DMS153 (cell line): ENCODE measurements at regions not wholly inside any gene's neighbourhood (a gene's known extent, or its start where the extent isn't known, plus 50 kb on each side); places are given as distances from the start of the nearest gene placed in this dataset.

Experiments
- DNase-seq: peaks from one replicate; lab custom pipeline; 2025; lab: John Stamatoyannopoulos, UW

DNA sequence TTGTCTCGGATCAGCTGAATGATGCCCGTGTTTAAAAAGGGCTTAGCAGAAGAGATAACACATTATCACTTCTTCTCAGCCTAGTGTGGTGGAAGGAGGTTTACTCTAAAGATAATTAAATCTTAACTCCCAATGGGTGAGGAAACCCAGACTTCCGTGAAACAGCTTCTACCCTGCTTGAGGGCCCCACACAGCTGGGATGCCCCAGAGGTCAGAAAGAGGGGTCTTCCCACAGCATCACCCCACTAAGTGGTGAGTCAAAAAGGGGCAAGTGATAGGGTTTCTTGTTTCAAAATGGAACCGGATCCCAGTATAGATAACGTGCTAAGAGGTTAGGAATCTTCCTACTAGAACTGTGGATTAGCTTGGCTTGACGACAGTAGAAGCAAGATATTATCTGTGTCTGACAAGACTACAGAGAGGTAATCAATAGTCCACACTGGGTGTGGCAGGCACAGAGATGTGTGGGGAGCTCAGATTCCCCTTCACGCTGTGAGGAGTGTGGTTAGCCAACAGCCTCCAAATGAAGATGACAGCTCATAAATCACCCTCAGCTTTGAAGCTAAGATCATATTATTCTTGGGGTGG, 129.6 kb upstream of the COPS8 start:
- no peak for DNase-seq

DNA sequence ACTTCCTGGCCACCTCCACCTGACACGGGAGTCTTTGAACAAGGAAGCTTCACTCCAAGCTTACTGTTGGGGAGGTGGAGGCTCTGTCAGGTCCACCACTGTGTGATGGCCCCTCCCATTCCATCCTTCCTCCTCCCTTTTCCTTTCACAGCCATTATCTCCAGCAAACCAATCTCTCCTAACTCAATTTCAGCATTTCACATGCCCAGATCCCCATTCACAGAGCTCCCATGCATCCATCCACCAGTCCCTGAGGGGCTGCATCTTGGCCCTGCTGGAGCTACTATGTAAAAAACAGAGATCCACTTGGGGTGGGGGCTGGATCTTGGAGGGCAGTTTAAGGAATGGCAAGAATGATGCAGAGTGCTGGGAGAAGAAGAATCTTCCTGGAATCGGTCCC, 129.0 kb upstream of the COPS8 start:
- no peak for DNase-seq

DNA sequence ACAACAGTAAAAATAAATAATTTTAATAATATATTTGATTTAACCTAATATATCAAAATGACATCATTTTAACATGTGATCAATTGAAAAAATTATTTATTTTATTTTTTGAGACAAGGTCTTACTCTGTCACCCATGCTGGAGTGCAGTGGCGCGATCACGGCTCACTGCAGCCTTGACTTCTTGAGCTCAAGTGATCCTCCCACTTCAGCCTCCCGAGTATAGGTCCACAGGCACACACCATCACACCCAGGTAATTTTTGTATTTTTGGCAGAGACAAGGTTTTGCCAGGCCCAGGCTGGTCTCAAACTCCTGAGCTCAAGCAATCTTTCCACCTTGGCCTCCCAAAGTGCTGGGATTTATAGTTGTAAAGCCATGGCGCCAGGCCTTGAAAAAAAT, 126.7 kb upstream of the COPS8 start:
- DNase-seq: no peak

DNA sequence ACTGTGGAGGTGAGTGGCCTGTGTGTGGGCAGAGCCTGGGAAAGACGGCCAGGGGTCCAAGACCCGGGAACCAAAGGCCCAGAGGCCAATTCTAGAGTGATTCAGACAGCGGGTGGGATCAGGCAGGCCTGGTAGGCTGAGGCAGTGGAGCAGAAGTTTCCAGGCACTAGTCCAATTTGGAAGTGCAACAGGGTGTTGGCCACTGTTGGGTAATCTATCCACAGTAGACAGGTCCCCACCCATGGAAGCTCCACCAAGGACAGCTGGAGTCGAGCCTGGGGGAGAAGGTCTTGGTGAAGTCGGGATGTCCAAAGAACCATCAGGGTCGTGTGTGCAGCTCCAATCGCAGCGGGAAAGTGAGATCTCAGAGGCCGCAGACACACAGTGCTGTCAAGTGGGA, 125.8 kb upstream of the COPS8 start:
- no peak for DNase-seq

DNA sequence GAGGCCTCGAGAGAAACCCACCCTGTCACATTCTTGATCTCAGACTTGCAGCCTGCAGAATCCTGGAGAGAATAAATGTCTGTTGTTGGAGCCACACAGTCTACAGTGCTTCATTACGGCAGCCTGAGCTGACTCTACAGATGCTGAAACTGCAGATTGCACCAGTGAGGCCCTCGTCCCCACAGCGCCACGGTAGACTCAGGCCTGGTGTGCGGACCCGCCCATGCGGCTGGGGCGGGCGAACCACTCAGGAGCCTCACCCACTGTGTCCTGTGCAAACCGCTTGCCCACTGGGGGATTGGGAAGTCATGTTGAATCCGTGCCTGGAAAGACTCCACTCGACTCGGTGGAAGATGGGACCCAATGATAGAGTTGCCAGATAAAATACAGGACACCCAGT, 125.2 kb upstream of the COPS8 start:
- DNase-seq: no peak

DNA sequence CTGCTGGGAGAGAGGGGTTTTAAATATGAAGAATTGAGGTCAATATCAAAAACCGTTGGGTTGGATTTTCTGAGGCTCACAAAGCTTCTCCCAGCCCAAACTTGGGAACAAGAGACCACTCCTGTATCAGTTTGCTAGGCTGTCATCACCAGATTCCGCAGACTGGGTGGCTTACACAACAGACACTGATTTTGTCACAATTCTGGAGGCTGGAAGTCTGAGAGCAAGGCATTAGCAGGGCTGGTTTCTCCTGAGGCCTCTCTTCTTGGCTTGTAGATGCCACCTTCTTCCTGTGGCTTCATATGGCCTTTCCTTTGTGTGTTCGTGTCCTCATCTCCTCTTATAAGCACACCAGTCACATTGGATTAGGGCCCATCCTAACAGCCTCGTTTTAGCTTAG, 122.9 kb upstream of the COPS8 start:
- no peak for DNase-seq

DNA sequence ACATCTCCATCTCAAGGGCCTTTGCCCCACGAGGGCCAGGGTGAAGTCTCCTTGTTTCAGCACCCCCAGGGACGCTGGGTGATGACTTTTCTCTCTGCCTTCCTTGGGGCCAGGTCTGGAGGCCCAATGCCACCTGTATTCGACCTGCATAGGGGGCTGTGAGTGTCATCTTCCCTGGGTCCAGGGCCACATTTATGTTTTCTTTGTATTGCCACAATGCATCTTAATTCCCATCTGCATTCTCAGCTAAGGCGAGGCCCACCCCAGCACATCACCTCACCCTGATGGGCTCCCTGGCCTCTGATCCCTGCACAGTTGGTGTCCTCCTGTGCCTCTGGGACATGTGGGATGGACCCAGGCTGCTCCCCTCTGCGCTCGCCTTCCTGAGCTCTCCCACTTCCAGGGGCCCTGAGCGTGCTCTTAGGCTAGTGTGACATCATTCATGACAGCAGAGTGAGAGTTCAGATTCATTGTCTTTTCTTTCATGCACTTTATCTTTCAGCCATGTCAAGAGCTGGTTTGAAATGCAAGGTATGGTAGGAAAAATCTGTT, 122.0 kb upstream of the COPS8 start:
- no peak for DNase-seq

DNA sequence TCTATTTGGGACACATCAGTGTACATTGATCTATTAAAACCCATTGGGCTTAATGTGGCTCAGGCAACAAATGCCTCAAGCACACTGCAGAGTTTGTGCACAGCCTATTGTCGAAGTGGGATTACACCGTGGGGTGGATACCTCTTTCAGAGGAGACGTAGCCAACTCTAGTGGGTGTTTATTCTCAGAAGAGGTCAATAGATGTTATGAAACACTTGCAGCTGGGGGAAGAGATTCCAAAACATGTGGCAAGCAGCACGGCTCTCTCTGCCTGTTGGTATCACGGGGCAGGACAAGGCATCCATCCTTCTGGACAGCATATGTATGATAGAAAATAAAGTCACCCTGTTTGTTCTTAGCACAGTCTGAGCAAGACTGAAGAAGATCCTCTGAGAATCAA, 121.4 kb upstream of the COPS8 start:
- DNase-seq: no peak

DNA sequence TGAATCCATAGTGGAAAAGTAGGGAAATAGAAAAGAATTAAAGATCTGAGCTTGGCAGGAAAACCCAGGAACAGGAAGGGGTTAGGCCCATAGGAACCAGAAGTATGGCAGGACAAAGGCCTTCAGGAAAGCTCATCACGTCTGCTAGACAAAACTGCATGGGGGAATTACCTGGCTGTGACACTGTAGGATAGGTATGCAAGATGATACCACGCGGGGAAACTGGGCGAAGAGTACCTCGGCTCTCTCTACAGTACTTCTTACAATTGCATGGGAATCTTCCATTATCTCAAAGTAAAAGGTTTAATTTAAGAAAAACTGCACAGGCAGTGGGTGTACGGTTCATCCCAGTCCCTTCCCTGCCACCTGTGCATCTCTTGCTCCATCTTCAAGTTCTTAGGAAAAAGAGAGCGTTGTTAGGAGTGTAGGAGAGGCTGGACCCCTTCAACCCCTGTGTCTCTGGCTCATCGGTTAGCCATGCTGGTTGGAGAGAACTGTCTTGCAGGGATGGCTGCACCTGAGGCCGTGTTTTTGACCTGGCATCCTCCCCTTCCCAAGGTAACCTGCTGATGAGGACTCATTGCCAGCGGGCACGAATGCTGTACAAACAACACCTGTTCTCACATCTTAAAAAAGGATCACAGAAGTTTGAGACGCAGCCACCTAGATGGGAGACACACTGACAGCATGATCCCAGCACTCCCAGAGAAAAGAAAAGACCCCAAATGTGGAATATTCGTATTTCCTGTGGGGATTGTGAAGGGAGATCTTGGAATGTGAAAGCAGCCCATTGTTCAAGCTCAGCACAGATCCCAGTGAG, 120.5 kb upstream of the COPS8 start:
- DNase-seq: no peak

DNA sequence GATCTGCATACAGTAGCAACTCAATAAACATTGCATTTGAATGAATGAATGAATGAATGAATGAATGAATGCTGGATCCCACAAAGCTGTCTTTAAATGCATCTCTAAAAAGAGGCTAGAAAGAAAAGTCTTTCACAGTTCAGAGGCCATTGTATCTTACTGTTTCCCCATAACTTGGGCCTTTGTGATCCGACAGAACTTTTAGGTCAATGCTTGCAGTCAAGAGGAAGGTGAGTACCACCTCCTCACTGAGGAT, 119.9 kb upstream of the COPS8 start:
- no peak for DNase-seq

DNA sequence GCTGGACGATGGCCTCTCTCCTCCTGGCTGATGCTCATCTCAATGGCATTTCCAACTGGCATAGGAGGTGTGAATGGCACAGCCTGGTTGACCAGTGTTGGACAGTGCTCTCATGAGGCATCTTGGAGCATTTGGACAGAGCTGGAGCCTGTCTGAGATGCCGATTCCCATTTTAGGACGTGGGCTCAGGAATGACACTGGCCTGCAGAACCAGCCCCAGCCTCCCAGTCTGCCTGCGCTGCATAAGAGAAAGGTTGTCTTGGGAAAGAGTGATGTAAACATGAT, 118.2 kb upstream of the COPS8 start:
- no peak for DNase-seq

DNA sequence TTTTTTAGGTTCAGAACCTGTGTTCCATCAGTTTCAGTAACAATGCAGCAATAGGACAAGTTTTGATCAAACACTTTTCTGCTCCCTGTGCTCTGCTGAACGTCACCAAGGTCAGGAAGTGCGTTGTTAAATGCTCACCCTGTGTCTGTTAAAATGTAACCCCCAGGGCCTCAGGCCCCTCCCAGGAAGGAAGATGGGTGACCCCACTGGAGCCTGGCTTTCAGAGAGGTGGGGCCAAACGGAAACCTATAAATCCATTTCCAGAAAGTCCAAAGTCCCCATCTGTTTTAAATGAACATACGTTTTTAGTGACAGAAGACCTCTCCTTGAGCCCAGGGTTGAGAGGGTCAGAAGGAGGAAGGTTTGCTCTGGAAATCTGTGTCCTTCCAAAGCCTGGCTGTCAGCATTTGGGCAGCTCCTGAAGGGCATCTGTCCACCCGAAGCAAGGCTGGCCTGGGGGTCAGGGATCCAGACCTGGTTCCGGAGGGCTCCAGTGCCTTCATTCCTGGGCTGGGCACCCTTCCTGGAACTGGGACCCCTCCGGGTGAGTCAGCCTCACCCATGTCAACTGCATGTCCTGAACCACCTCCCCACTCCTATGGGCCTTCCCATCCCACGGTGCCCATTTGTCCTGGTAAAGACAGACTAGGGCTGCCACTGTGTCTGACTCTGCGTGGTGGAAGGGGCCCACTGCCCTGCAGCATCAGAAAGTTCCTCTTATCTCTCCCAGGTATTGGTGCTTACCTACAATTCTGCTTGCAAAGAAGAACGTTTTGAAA, 117.4 kb upstream of the COPS8 start:
- DNase-seq: no peak

DNA sequence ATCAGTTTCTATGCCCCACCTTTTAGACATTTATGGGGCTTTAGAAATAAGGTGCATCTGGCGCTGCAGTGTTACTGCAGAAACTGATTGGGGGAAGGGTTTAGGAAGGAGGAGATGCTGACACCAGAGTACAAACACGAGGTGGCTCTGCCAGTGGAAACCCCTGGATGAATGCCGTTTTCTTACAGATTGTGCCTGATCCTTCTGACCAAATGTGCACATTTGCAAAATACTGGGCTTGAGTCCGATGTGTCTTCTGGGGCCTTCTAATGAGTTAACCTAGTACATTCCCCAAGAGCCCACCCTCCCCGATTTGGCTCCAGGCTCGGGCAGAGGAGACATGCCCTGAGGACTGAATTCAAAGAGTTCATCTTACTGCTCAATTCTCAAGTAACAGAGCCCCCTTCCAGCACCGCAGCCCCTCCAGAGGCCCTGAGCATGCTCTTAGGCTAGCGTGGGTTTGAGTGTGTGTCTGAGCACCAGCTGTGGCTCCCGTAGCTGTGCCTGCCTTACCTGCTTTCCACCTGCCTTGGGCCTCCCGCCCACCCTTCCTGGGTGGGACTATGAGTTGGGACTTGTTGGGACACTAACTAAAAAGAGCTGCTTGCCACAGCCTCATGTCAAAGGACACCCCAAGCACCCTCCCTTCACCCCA, 116.7 kb upstream of the COPS8 start:
- DNase-seq: no peak

DNA sequence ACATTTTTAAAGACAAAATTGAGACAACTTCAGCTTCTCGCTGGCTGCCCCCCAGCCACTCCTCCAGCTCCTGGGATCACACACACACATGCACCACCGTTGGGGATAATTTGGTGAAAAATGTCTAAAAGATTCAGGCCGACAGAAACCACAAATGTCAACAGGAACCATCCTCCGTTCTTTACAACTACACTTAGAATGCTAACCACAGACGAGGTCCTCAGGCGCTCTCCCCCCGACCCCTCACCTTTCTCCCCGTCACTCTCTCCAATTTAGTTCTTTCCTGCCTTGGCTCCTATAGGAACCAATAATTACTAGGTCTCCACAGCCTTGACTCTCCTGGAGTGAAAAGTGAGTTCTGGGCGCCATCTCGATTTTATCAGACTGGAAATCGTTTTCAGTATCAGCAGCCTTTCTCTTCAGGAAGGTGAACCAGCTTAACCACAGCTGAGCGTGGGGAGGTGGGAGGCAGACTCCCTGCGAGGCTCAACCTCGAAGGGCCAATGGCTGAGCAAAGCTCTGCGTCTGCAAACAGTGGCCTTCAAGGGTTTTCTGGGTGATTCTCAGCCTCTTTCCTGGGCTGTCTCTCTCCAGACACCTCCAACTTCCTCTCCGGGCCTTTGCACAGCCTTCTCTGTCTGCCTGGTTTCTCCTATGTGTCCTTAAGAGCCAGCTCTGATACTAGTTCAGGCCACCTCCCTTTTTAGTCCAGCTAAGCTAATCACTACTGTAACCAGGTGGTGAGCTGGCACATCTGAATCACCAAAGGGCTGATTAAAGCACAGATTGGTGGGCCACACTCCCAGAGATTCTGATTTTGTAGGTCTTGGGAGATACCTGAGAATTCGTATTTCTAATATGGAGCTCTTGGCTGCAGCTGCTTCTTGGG, 115.7 kb upstream of the COPS8 start:
- DNase-seq: no peak

DNA sequence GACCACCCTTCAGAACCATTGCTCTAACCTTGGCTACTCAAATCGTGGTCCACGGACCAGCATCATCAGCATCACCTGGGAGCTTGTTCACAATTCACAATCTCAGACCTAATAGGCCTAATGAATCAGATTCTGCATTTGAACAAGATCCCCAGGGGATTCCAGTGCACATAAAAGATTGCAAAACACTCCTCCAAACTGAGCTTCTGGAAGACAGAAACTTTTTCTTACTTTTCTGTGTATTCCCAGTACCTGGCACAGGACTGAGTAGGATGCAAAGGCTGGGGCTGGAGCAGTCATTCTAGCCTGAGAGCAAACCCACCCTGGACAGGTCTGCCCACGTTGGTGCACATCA, 115.1 kb upstream of the COPS8 start:
- no peak for DNase-seq

DNA sequence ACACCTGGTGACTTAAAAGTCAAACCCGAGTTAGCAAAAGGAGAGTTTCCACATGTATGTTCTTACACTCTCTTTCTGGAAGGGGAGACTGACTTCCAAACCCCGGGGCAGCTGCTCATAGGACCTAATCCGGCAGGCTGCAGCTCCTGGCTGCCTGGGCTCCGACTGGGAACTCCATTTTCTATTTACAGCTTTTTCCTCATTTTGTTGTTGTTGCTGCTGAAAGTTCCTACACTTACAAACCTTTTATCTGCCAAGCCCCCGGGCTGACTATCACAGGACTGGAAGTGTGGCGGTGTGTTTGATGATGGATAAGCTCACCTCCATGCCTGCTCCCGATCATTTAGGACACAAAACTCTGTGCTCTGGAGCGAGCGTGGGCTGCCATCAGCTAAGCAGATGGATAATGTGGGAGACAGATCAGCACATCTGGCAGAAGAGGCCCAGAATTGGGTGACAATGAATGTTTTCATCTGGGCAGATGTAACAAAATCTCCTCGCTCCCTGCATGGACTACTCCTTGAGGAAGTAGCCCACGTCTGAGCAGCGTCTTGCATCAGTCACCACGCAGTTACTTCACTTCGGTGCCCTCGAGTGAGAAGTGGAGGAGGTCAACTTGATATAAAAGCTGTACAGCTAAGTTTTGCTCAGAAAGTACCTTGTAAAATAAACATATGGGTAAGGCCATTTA, 114.4 kb upstream of the COPS8 start:
- no peak for DNase-seq

DNA sequence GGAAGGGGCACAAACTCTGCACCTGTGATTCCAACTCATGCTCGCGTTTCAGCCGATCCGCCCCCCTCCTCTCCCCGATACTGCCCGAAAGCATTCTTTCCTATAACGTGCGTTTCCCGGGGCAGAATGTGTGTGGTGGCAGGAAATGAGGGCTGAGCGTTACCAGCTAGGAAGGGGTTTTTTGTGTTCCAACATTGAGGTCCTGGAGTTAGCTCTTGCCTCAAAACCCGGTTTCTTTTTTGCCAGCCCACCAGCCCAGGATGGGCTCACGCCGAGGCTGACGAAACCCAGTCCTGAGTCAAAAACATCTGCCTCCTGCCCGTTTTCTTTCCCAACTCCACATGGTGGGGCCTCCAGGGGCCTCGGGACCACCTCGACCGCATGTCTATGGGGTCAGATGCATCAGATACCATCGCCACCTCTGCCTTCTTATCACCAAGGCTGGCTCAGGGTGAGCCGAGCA, 113.7 kb upstream of the COPS8 start:
- DNase-seq: no peak

DNA sequence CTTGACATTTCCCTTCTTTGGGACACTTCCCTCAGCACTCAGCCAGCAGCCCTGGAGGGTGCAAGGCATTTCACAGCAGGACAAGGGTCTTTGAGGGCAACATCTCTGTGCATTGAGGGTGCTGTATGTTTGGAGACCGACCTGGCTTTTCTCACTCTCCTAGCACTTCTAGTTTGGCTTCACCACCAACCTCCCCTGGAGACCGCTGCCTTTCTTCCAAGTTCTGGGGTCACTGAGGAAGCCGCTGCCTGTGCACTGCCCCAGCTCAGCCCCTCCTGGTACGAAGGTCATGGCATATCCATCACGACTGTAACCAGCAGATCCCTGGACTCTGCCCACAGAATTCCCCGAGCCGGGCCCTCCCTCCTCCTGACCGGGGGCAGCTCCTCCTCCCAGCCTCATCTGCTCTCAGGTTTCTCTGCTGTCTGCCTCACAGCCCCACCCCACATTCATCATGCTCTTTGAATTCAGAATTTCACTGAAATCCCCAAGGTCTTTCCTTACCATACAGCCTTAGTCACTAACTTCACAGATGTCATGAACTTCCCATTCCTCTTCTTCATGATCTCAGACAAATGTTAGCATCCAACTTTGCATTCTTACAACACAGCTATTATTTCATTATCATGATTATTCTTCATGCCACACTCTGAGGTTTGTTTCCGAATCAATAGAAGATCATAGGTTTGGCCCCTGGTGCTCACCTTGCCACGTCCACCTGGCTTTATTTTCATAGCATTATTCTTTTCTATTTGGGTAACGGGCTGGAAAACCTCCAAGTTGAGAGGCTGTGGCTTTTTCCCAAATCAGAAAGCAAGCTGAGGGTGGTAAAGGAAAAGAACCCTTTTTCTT, 113.0 kb upstream of the COPS8 start:
- DNase-seq: peak; percentile 13

DNA sequence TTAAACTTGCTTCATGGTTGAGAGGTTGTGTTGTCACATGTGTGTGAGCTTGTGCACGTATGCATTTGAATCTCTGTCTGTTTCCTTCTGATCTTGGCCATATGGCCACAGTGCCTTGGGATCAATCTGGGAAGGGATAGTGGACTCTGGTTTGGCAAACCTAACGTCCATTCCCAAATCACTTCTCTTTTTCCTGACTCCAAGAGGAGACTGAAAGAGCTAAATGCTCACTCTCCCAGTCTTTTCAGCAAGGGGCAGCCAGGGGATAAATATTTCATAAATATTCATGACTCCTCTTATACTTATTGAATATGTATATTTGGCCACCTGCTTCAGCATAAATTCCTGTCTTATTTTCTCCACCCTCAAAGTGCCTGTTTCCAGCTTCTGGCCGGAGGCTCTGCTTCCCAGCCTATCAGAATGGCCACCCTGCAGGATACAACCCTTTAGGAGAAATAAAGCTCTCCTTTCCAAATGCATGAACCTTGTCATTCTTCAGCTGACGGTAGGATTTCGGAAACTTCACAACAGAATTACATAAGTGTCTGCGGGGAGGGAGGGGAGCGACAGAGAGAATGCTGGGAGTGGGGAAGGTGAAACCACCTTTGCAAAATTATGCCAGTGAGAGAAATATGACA, 112.2 kb upstream of the COPS8 start:
- no peak for DNase-seq

DNA sequence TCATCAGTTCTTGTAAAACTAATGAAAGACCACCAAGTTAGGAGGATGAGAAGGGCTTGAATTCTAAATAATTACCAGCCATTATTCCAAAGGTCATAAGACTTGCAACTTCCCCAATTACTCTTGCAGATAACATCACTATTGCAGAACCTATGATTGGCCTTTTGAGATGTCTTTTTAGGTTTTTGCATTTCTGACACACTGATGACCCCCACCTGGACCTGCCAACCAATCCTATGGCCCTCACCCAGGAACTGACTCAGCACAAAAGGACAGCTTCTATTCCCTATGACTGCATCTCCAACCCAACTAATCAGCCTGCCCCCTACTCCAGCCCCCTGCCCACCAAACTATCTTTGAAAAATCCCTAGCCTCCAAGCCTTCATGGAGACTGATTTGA, 111.5 kb upstream of the COPS8 start:
- DNase-seq: no peak
